Gastrocnemius medialis (tissue), 4 donors: ENCODE measurements at regions not wholly inside any gene's neighbourhood (a gene's known extent, or its start where the extent isn't known, plus 50 kb on each side); places are given as distances from the start of the nearest gene placed in this dataset.

Experiments
- POLR2A ChIP-seq, 2 donors: fragments of 450-650 bp; IDR thresholded peaks; one replicate each; pipeline ENCODE4 v1.6.1; 2017; ENCODE audit warnings: antibody characterized with exemption in 2 of 2, mild to moderate bottlenecking in 2 of 2, moderate library complexity in 2 of 2
- TF ChIP-seq, protein P1 (sequence below), 5 experiments: fragments of 450-650 bp in 3 of 5; fragments of 200-600 bp in 2 of 5; sonication (generic) in 2 of 5; IDR thresholded peaks in 4 of 5; conservative IDR thresholded peaks in 1 of 5; 1 replicate in 4 of 5; 2 replicates in 1 of 5; pipeline ENCODE4 v1.5.1; 2016 to 2019; ENCODE audit warnings: antibody characterized with exemption in 5 of 5, mild to moderate bottlenecking in 3 of 5, moderate library complexity in 3 of 5

DNA sequence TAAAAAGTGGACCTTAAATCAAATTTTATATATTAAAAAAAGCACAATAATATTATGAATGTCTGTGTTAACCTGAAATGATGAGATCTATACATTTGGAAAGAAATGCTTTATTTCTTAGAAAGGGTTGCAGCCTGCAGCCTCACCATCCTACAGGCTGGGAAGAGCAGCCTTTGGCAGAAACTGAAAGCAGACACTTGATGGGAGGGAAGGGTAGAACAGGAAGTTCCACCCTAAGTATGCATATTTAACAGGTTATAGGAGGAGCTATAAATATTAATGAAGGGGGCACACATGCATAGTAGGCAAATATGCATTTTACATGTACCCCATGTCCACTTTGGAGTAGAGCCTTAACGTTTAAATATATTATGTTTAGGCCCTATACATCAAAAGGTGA, 498.0 kb downstream of the FLRT2 start:
- TF ChIP-seq, protein P1, sequence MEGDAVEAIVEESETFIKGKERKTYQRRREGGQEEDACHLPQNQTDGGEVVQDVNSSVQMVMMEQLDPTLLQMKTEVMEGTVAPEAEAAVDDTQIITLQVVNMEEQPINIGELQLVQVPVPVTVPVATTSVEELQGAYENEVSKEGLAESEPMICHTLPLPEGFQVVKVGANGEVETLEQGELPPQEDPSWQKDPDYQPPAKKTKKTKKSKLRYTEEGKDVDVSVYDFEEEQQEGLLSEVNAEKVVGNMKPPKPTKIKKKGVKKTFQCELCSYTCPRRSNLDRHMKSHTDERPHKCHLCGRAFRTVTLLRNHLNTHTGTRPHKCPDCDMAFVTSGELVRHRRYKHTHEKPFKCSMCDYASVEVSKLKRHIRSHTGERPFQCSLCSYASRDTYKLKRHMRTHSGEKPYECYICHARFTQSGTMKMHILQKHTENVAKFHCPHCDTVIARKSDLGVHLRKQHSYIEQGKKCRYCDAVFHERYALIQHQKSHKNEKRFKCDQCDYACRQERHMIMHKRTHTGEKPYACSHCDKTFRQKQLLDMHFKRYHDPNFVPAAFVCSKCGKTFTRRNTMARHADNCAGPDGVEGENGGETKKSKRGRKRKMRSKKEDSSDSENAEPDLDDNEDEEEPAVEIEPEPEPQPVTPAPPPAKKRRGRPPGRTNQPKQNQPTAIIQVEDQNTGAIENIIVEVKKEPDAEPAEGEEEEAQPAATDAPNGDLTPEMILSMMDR (IDR thresholded peaks at IDR 0.05 in 4 of 5, conservative IDR thresholded peaks at IDR 0.05 in 1 of 5), result no peak
- TF ChIP-seq POLR2A (IDR thresholded peaks at IDR 0.05), result no peak
